Subcutaneous abdominal adipose tissue (tissue), 5 donors: ENCODE measurements at regions not wholly inside any gene's neighbourhood (a gene's known extent, or its start where the extent isn't known, plus 50 kb on each side); places are given as distances from the start of the nearest gene placed in this dataset.
"Not testable (repeated sequence)": the region's sequence is repeated elsewhere in the genome, so short reads cannot be mapped to it uniquely, and the experiment has no call there.

Source experiments
- H3K27ac ChIP-seq: one replicate; pipeline ENCODE4 v1.7.0; 2013; ENCODE audit warnings: low read depth, mild to moderate bottlenecking, inconsistent platforms, low read length, moderate library complexity
- H3K27me3 ChIP-seq, 5 donors: one replicate each; pipeline ENCODE4 v1.7.0; 2013; ENCODE audit warnings: low read length in 5 of 5, inconsistent platforms in 1 of 5; ENCODE audit not compliant: control insufficient read depth in 5 of 5, insufficient read depth in 4 of 5
- H3K36me3 ChIP-seq, 5 donors: one replicate each; pipeline ENCODE4 v1.7.0; 2013; ENCODE audit warnings: low read length in 5 of 5; ENCODE audit not compliant: control insufficient read depth in 5 of 5, insufficient read depth in 5 of 5
- H3K4me1 ChIP-seq, 5 donors: one replicate each; pipeline ENCODE4 v1.7.0; 2013; ENCODE audit warnings: low read length in 5 of 5, mild to moderate bottlenecking in 3 of 5, moderate library complexity in 1 of 5; ENCODE audit not compliant: control insufficient read depth in 5 of 5, insufficient read depth in 5 of 5
- H3K4me3 ChIP-seq, 5 donors: one replicate each; pipeline ENCODE4 v1.7.0; 2013; ENCODE audit warnings: low read length in 5 of 5, low read depth in 1 of 5
- H3K9ac ChIP-seq, 5 donors: one replicate each; pipeline ENCODE4 v1.7.0; 2013; ENCODE audit warnings: low read length in 5 of 5, mild to moderate bottlenecking in 4 of 5, moderate library complexity in 3 of 5
- H3K9me3 ChIP-seq, 5 donors: one replicate each; pipeline ENCODE4 v1.7.0; 2013; ENCODE audit warnings: low read length in 5 of 5; ENCODE audit not compliant: control insufficient read depth in 5 of 5
- donor health status: healthy.
- donor health status: healthy.
- donor health status: healthy.
- donor health status: healthy.
- donor health status: healthy.

- H3K4me3 ChIP-seq = no peak overlapping the region
- H3K9ac ChIP-seq = no peak overlapping the region
- no peaks in the 10 kb centered on the region for H3K36me3 ChIP-seq
- H3K27me3 ChIP-seq = no peaks in the 10 kb centered on the region
- peaks cover 0 to 4% (median 0%) of the 10 kb centered on the region in 5 donors for H3K9me3 ChIP-seq
- no peaks in the 10 kb centered on the region for H3K4me1 ChIP-seq
- H3K27ac ChIP-seq = no peak overlapping the region
Observed at GRCh38 chr12:18837505-18837904, 99.6 kb downstream of the CAPZA3 start.

GRCh38 chr12:18840997-18841396, 103.1 kb downstream of the CAPZA3 start:
- H3K9ac ChIP-seq, H3K27ac ChIP-seq, H3K9me3 ChIP-seq, H3K4me1 ChIP-seq, H3K27me3 ChIP-seq, H3K4me3 ChIP-seq, H3K36me3 ChIP-seq: not testable (repeated sequence)

- Histone ChIP-seq H3K27me3 (no peaks in the 10 kb centered on the region), H3K9ac (no peak overlapping the region), H3K4me3 (no peak overlapping the region), H3K27ac (no peak overlapping the region), H3K36me3 (no peaks in the 10 kb centered on the region), H3K4me1 (no peaks in the 10 kb centered on the region), H3K9me3 (no peaks in the 10 kb centered on the region)
Observed at GRCh38 chr12:18849080-18849479, 111.2 kb downstream of the CAPZA3 start.

- no peaks in the 10 kb centered on the region for H3K9me3 ChIP-seq
- no peak overlapping the region for H3K4me3 ChIP-seq
- no peaks in the 10 kb centered on the region for H3K4me1 ChIP-seq
- no peak overlapping the region for H3K9ac ChIP-seq
- no peak overlapping the region for H3K27ac ChIP-seq
- H3K27me3 ChIP-seq = no peaks in the 10 kb centered on the region
- no peaks in the 10 kb centered on the region for H3K36me3 ChIP-seq
Observed at GRCh38 chr12:18849761-18850160, 111.8 kb downstream of the CAPZA3 start.

- Histone ChIP-seq H3K36me3 (no peaks in the 10 kb centered on the region), H3K9ac (no peak overlapping the region), H3K4me1 (no peaks in the 10 kb centered on the region), H3K9me3 (no peaks in the 10 kb centered on the region), H3K27me3 (no peaks in the 10 kb centered on the region), H3K4me3 (no peak overlapping the region), H3K27ac (no peak overlapping the region)
Observed at GRCh38 chr12:18850752-18851151, 112.8 kb downstream of the CAPZA3 start.

- H3K27me3 ChIP-seq = no peaks in the 10 kb centered on the region
- H3K9ac ChIP-seq = no peak overlapping the region
- H3K9me3 ChIP-seq = no peaks in the 10 kb centered on the region
Observed at GRCh38 chr12:18851271-18851670, 113.4 kb downstream of the CAPZA3 start.

GRCh38 chr12:18853570-18854366, 115.8 kb downstream of the CAPZA3 start:
- no peaks in the 10 kb centered on the region for H3K27me3 ChIP-seq
- no peak overlapping the region for H3K27ac ChIP-seq
- no peak overlapping the region for H3K9ac ChIP-seq
- no peaks in the 10 kb centered on the region for H3K9me3 ChIP-seq
- H3K36me3 ChIP-seq = no peaks in the 10 kb centered on the region
- H3K4me3 ChIP-seq = no peak overlapping the region
- H3K4me1 ChIP-seq = no peaks in the 10 kb centered on the region

More at GRCh38 chr12:18851271-18851670, 113.4 kb downstream of the CAPZA3 start:
- no peaks in the 10 kb centered on the region for H3K36me3 ChIP-seq
- no peak overlapping the region for H3K27ac ChIP-seq
- H3K4me3 ChIP-seq = no peak overlapping the region
- no peaks in the 10 kb centered on the region for H3K4me1 ChIP-seq

GRCh38 chr12:18857656-18858055, 119.7 kb downstream of the CAPZA3 start:
- Histone ChIP-seq H3K9ac (no peak overlapping the region), H3K36me3 (no peaks in the 10 kb centered on the region), H3K27ac (no peak overlapping the region)

GRCh38 chr12:18859400-18859799, 121.5 kb downstream of the CAPZA3 start:
- Histone ChIP-seq H3K9ac (no peak overlapping the region), H3K27ac (no peak overlapping the region), H3K27me3 (no peaks in the 10 kb centered on the region), H3K9me3 (peaks cover 0 to 3% (median 0%) of the 10 kb centered on the region in 5 donors), H3K36me3 (no peaks in the 10 kb centered on the region), H3K4me1 (no peaks in the 10 kb centered on the region), H3K4me3 (no peak overlapping the region)

More at GRCh38 chr12:18857656-18858055, 119.7 kb downstream of the CAPZA3 start:
- Histone ChIP-seq H3K27me3 (no peaks in the 10 kb centered on the region), H3K9me3 (peaks cover 0 to 1% (median 0%) of the 10 kb centered on the region in 5 donors), H3K4me3 (no peak overlapping the region), H3K4me1 (no peaks in the 10 kb centered on the region)

- H3K27ac ChIP-seq = no peak overlapping the region
- H3K36me3 ChIP-seq = no peaks in the 10 kb centered on the region
- no peaks in the 10 kb centered on the region for H3K27me3 ChIP-seq
- H3K4me3 ChIP-seq = no peak overlapping the region
- peaks cover 0 to 3% (median 0%) of the 10 kb centered on the region in 5 donors for H3K4me1 ChIP-seq
- peaks cover 0 to 3% (median 0%) of the 10 kb centered on the region in 5 donors for H3K9me3 ChIP-seq
- no peak overlapping the region for H3K9ac ChIP-seq
Observed at GRCh38 chr12:18861287-18861858, 123.5 kb downstream of the CAPZA3 start.
